ENCODE measurements at regions not wholly inside any gene's neighbourhood (a gene's known extent, or its start where the extent isn't known, plus 50 kb on each side); places are given as distances from the start of the nearest gene placed in this dataset.
"Not testable (repeated sequence)": the region's sequence is repeated elsewhere in the genome, so short reads cannot be mapped to it uniquely, and the experiment has no call there.

DNA sequence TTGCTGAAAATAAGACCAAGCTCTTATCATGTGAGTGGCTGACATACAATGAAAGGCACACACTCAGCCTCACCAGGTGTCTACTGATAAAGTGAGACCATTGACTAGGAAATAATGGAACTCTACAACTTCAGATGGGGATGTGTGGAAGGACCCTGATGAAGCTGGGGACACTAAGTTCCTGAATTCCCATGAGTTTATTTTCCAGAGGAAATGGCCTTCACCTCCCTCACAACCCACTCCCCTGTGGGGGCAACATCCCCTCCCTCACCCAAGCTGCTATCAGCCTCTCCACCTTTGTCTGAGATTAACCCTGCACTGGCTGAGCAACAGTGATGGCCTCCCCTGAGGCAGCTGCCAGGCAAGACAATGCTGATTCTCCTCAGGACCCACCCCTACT is 55.2 kb upstream of the SMARCAD1 start:
- DNase-seq (ENCODE audit: low read depth) = no peak

DNA sequence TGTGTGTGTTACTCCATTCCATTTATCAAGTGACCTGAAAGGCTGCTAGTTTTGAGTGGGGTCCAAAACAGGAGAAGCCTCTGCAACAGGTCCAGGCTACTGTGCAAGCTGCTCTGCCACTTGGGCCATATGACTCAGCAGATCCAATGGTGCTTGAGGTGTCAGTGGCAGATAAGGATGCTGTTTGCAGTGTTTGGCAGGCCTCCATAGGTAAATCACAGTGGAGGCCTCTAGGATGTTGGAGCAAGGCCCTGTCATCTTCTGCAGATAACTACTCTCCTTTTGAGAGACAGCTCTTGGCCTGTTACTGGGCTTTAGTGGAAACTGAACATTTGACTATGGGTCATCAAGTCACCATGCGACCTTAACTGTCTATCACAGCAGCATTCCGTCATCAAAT is 52.3 kb upstream of the SMARCAD1 start:
- not testable (repeated sequence) for DNase-seq (ENCODE audit: low read depth)

- DNase-seq (ENCODE audit: low read depth) = no peak
Measured at GRCh38 chr4:94156826-94157225, 50.8 kb upstream of the SMARCAD1 start.
